ENCODE measurements at regions not wholly inside any gene's neighbourhood (a gene's known extent, or its start where the extent isn't known, plus 50 kb on each side); places are given as distances from the start of the nearest gene placed in this dataset.

DNA sequence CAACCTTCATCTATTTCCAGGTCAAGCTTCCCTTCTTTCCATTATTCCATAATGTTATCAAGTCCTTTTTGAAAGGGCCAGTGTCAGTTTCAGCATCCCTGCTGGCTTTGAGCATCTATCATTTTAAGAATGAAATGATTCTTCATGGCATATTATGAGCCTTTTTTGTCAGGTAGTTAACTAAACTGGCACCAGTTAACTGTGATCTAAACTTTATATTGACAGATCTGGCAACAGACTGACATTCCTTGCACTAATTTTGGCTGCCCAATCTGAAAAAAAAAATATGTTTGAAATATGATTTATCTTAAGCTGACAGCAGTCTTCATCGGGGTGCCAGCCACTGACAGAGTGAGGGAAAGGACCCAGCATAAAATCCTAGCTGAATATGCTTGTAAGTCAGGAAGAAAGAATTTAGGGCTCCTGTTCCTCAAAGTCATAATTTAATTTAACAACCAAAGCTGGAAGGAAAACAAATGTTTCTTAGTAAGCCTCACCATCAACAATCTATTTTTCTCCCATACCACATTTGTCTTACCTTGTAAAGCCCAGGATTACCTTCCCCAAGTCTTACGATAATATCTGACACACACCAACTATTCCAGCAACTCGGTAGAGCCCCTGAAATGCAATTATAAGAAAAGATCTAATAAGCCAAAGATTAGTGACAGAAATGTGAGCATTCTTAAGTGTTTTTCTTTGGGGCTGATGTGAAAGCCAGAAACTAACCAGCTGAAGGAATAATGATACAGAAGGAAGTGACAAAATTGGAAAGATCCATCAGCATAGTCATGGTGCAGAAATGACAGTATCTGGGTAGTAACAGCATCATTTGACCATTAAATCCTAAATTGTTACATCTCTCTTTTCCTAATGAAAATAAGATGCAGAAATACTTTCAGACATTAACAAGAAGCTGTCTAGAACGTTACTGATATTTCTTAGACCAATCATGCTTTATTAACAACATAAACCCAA is 228.1 kb downstream of the RBM43 start:
- Histone ChIP-seq H3K27me3 (ENCODE audit: low read depth) (no peaks in the 10 kb centered on the region), H3K36me3 (no peaks in the 10 kb centered on the region), H3K9me3 (no peaks in the 10 kb centered on the region), H3K27ac (no peak overlapping the region), H3K4me3 (no peak overlapping the region), H3K4me1 (no peaks in the 10 kb centered on the region)
- DNase-seq, result no peak
- ATAC-seq, result no peak
- TF ChIP-seq, protein P1, sequence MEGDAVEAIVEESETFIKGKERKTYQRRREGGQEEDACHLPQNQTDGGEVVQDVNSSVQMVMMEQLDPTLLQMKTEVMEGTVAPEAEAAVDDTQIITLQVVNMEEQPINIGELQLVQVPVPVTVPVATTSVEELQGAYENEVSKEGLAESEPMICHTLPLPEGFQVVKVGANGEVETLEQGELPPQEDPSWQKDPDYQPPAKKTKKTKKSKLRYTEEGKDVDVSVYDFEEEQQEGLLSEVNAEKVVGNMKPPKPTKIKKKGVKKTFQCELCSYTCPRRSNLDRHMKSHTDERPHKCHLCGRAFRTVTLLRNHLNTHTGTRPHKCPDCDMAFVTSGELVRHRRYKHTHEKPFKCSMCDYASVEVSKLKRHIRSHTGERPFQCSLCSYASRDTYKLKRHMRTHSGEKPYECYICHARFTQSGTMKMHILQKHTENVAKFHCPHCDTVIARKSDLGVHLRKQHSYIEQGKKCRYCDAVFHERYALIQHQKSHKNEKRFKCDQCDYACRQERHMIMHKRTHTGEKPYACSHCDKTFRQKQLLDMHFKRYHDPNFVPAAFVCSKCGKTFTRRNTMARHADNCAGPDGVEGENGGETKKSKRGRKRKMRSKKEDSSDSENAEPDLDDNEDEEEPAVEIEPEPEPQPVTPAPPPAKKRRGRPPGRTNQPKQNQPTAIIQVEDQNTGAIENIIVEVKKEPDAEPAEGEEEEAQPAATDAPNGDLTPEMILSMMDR (IDR thresholded peaks at IDR 0.05), result no peak
- intact Hi-C loops (cut with DNase I), result no loop called here

GRCh38 chr2:151032741-151033191 is 228.9 kb downstream of the RBM43 start:
- TF ChIP-seq, protein P1 (IDR thresholded peaks at IDR 0.05), result no peak
- Histone ChIP-seq H3K27ac (no peak overlapping the region), H3K4me1 (no peaks in the 10 kb centered on the region), H3K4me3 (no peak overlapping the region), H3K36me3 (no peaks in the 10 kb centered on the region), H3K27me3 (ENCODE audit: low read depth) (no peaks in the 10 kb centered on the region), H3K9me3 (no peaks in the 10 kb centered on the region)
- intact Hi-C loops (cut with DNase I), result no loop called here
- DNase-seq (no peak), ATAC-seq (peak in 1 of 2 donors; percentile 40)

- ATAC-seq (no peak), DNase-seq (no peak)
- H3K27me3 ChIP-seq (ENCODE audit: low read depth), result no peaks in the 10 kb centered on the region
- H3K4me1 ChIP-seq, result no peaks in the 10 kb centered on the region
- H3K4me3 ChIP-seq, result no peak overlapping the region
- H3K27ac ChIP-seq, result no peak overlapping the region
- H3K9me3 ChIP-seq, result no peaks in the 10 kb centered on the region
- intact Hi-C loops (cut with DNase I), result no loop called here
- TF ChIP-seq, protein P1 (IDR thresholded peaks at IDR 0.05), result no peak
- H3K36me3 ChIP-seq, result no peaks in the 10 kb centered on the region
Measured at GRCh38 chr2:151030663-151031230, 230.9 kb downstream of the RBM43 start.

DNA sequence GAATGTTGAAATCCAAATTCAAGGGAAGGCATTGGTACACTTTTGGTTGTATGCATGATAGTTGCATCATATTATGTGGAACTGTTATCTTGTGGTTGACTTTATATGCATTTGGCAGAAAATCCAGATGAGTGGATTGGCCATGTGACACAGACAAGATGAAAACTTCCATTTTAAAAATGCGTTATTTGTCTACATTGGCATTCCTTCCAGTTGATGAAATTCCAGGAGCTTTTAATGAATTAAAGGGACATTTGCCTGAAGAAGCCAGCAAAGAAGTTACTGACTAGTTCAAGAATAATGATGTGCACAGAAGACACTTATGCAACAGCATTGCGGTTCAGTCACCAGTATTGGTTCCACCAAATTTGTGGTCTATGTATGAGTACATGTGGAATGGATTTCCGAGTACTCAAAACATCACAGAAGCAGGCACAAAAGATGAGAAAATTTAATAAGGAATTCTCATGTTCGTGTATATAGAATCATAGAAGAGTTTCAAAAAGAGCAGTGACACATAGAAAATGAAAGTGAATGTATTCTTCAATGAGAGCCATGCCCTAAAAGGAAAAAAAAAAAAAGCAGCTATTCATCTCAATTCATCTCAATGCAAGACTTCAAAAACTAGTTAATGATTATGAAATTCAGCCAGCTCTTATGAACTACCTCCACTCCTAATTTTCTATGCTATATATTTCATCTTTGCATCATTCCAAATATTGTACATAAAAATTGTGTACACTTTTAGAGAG is 232.1 kb downstream of the RBM43 start:
- intact Hi-C loops (cut with DNase I), result no loop called here
- Histone ChIP-seq H3K4me3 (no peak overlapping the region), H3K36me3 (no peaks in the 10 kb centered on the region), H3K9me3 (no peaks in the 10 kb centered on the region), H3K27ac (no peak overlapping the region), H3K4me1 (no peaks in the 10 kb centered on the region), H3K27me3 (ENCODE audit: low read depth) (no peaks in the 10 kb centered on the region)
- TF ChIP-seq, protein P1 (IDR thresholded peaks at IDR 0.05), result no peak
- no peak for ATAC-seq
- no peak for DNase-seq

DNA sequence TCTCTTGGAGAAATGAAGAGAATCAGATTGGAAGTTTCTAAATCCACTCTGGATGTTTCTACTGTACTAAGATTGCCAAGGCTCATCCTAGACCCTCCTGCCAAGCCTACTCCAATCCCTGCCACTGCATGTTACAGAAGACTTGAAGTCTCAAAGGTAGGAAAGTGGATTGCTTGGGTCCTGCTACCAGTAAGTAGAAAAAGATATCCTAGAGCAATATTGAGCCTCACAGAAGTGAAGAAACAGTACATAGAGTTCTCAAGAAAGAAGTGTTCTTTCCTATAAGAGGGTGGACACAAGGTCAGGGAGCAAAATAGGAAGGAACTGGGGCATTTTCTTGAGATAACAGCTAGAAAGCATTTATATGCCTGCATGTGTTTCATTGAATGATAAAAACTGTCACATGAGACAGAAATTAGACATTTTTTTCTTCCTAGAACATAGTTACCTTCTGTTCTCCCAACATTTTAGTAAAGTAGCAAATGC is 232.9 kb downstream of the RBM43 start:
- no peak for ATAC-seq
- intact Hi-C loops (cut with DNase I), result no loop called here
- H3K27me3 ChIP-seq (ENCODE audit: low read depth), result no peaks in the 10 kb centered on the region
- no peaks in the 10 kb centered on the region for H3K4me1 ChIP-seq
- TF ChIP-seq, protein P1 (IDR thresholded peaks at IDR 0.05), result no peak
- H3K9me3 ChIP-seq, result no peaks in the 10 kb centered on the region
- H3K27ac ChIP-seq, result no peak overlapping the region
- no peaks in the 10 kb centered on the region for H3K36me3 ChIP-seq
- DNase-seq, result no peak
- no peak overlapping the region for H3K4me3 ChIP-seq

Measured in lower lobe of right lung (tissue), 2 donors.